GM19452 (cell line): ENCODE measurements at regions not wholly inside any gene's neighbourhood (a gene's known extent, or its start where the extent isn't known, plus 50 kb on each side); places are given as distances from the start of the nearest gene placed in this dataset.
"Not testable (repeated sequence)": the region's sequence is repeated elsewhere in the genome, so short reads cannot be mapped to it uniquely, and the experiment has no call there.

Experiments used
- ATAC-seq: cut with Tn5 transposase; IDR thresholded peaks from one replicate; pipeline ENCODE4 v1.9.1; 2021; ENCODE audit not compliant: unreplicated experiment

DNA sequence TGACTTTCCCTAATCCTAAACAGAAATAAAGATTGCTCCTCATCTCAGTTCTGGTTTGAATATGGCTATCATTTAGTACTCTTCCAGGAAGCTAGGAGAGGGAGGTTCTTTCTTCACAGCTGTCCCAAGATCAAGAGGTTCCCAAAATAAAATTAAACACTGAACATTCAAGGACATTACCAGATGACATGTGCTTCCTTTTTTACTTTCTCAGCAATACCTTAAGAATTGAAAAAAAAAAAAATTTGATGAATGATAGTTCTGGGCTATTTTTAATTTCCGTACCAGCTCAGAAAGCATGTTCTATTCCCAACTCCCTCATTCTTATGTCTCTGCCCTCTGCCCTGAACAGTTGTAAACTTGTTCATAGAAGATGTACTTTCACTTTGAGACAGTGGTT lies 61.7 kb upstream of the MYL1 start:
- ATAC-seq: no peak

DNA sequence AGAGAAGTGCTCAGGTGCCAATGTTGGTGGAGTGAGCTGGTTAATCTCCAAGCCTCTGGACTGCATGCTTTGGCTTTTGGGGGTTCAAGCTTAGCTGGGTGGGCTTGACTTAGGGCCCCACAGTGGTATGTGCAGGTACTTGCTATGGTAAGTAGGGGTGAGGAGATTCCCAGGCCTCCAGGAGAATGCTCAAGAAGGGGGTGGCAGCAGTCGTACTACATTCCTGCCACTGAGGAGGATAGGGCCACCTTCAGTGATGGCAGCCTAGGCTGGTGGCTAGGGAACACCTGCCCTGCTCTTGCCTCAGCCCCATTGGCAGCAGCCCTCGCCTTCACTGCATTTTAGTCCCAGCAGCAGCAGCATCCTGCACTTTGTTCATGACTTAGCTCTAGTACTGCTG lies 55.6 kb upstream of the MYL1 start:
- ATAC-seq: no peak

DNA sequence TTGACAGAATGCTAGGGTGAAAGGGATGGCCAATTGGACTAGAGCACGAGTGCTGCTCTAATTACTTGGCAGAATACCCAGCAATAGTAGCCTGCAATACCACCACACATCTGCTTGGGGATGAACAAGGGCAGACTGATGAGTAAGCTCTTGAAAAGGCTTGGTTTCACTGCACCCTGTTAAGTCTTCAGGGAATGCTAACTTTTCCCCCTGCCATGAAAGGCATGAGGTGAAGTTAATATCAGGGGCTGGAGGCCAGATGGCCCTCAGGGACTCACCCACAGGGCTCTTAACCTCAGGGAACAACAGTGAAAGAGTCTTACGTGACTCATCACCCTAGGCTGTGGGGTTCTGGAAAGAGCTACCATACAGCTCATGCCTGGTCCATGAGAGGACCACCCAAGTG lies 51.7 kb upstream of the MYL1 start:
- peak; percentile 67 for ATAC-seq

DNA sequence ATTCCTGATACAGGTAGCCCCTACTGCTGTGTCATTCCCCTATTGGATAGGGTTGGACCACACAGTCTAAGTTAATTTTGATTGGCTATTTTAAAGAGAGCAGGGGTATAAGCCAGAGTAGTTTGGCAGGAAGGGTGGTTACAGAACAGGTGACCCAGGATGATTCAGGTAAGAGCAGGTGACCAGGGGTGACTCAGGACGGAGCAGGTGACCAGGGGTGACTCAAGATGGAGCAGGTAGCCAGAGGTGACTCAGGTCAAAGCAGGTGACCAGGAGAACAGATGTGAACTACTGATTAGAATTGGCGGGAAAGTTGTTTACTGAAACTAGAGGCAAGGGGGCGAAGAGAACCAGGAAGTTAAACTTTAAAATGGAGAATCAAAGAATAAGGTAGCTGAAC lies 50.5 kb upstream of the MYL1 start:
- not testable (repeated sequence) for ATAC-seq
